ENCODE measurements at regions not wholly inside any gene's neighbourhood (a gene's known extent, or its start where the extent isn't known, plus 50 kb on each side); places are given as distances from the start of the nearest gene placed in this dataset.

GRCh38 chr20:50261471-50262212 lies 71.0 kb downstream of the CEBPB start:
- in situ Hi-C loops (cut with MboI; ENCODE audit: low pct_ligation_motif_present in 1 of 4, low pct_unique_long_range_greater_than_20kb in 1 of 4, low sequenced_read_pairs in 3 of 4) (no loop called here), intact Hi-C loops (cut with DNase I; ENCODE audit: low total_unique reads) (no loop called here)
- Histone ChIP-seq H3K27ac (peak overlapping the region in 1 of 4 donors; percentile 36), H3K4me3 (no peak overlapping the region), H3K4me1 (peaks cover 8 to 23% (median 14%) of the 10 kb centered on the region in 4 donors), H3K9me3 (no peaks in the 10 kb centered on the region), H3K36me3 (no peaks in the 10 kb centered on the region), H3K27me3 (no peaks in the 10 kb centered on the region)
- 84 to 100% methylated on average over 6 to 7 of the region's 7 CpGs for WGBS, 2 donors (ENCODE audit: low coverage in 1 of 2)
- DNase-seq = no peak
- no peak for TF ChIP-seq POLR2AphosphoS5 (IDR thresholded peaks at IDR 0.05)
- TF ChIP-seq CTCF (IDR thresholded peaks at IDR 0.05) = no peak
- TF ChIP-seq POLR2A (IDR thresholded peaks at IDR 0.05) = no peak
- no peak for TF ChIP-seq EP300 (IDR thresholded peaks at IDR 0.05; ENCODE audit: low read depth)

DNA sequence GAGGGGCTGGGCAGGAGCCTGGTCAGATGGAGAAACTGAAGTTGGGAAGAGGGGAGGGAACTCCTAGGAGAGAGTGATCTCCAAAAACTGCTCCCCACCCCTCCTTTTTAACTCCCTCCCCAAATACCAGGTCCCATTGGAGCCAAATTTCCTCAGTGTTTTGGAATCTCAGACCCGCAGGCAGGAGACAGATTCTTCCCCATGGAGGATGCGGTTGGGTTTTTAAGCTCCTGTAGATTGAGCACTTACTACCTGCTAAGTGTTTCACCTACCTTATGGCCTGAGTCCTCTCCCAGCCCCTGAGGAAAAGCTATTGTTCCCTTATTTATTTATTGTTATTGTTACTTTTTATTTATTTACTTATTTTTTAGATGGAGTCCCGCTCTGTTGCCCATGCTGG lies 73.2 kb downstream of the CEBPB start:
- no peaks in the 10 kb centered on the region for H3K36me3 ChIP-seq
- no peak for DNase-seq
- no peaks in the 10 kb centered on the region for H3K27me3 ChIP-seq
- WGBS, 2 donors (ENCODE audit: low coverage in 1 of 2) = 96 to 100% methylated on average over 2 to 3 of the region's 3 CpGs
- no peaks in the 10 kb centered on the region for H3K9me3 ChIP-seq
- H3K4me1 ChIP-seq = peaks cover 13 to 40% (median 29%) of the 10 kb centered on the region in 4 donors
- H3K4me3 ChIP-seq = no peak overlapping the region
- in situ Hi-C loops (cut with MboI; ENCODE audit: low pct_ligation_motif_present in 1 of 4, low pct_unique_long_range_greater_than_20kb in 1 of 4, low sequenced_read_pairs in 3 of 4) (no loop called here), intact Hi-C loops (cut with DNase I; ENCODE audit: low total_unique reads) (no loop called here)
- H3K27ac ChIP-seq = no peak overlapping the region
- no peak for TF ChIP-seq POLR2AphosphoS5 (IDR thresholded peaks at IDR 0.05)
- TF ChIP-seq POLR2A (IDR thresholded peaks at IDR 0.05) = no peak
- TF ChIP-seq CTCF (IDR thresholded peaks at IDR 0.05) = no peak
- TF ChIP-seq EP300 (IDR thresholded peaks at IDR 0.05; ENCODE audit: low read depth) = no peak

GRCh38 chr20:50264534-50265145 lies 74.0 kb downstream of the CEBPB start:
- TF ChIP-seq POLR2A (IDR thresholded peaks at IDR 0.05) (no peak), EP300 (IDR thresholded peaks at IDR 0.05; ENCODE audit: low read depth) (no peak), CTCF (IDR thresholded peaks at IDR 0.05) (no peak), POLR2AphosphoS5 (IDR thresholded peaks at IDR 0.05) (no peak)
- Histone ChIP-seq H3K27me3 (no peaks in the 10 kb centered on the region), H3K4me3 (no peak overlapping the region), H3K9me3 (no peaks in the 10 kb centered on the region), H3K27ac (no peak overlapping the region), H3K36me3 (no peaks in the 10 kb centered on the region), H3K4me1 (peaks cover 13 to 38% (median 28%) of the 10 kb centered on the region in 4 donors)
- in situ Hi-C loops (cut with MboI; ENCODE audit: low pct_ligation_motif_present in 1 of 4, low pct_unique_long_range_greater_than_20kb in 1 of 4, low sequenced_read_pairs in 3 of 4) = no loop called here
- 80 to 88% methylated on average over 1 to 9 of the region's 13 CpGs for WGBS, 2 donors (ENCODE audit: low coverage in 1 of 2)
- intact Hi-C loops (cut with DNase I; ENCODE audit: low total_unique reads) = no loop called here
- no peak for DNase-seq

GRCh38 chr20:50265245-50265946 lies 74.8 kb downstream of the CEBPB start:
- intact Hi-C loops (cut with DNase I; ENCODE audit: low total_unique reads) (no loop called here), in situ Hi-C loops (cut with MboI; ENCODE audit: low pct_ligation_motif_present in 1 of 4, low pct_unique_long_range_greater_than_20kb in 1 of 4, low sequenced_read_pairs in 3 of 4) (no loop called here)
- H3K36me3 ChIP-seq = no peaks in the 10 kb centered on the region
- WGBS, 2 donors (ENCODE audit: low coverage in 1 of 2) = 60 to 92% methylated on average over 1 to 12 of the region's 12 CpGs
- H3K4me1 ChIP-seq = peaks cover 6 to 30% (median 22%) of the 10 kb centered on the region in 4 donors
- DNase-seq = no peak
- peak overlapping the region in 1 of 4 donors; percentile 77 for H3K27ac ChIP-seq
- H3K9me3 ChIP-seq = no peaks in the 10 kb centered on the region
- no peak for TF ChIP-seq POLR2A (IDR thresholded peaks at IDR 0.05)
- no peak for TF ChIP-seq POLR2AphosphoS5 (IDR thresholded peaks at IDR 0.05)
- TF ChIP-seq EP300 (IDR thresholded peaks at IDR 0.05; ENCODE audit: low read depth) = no peak
- TF ChIP-seq CTCF (IDR thresholded peaks at IDR 0.05) = no peak
- no peak overlapping the region for H3K4me3 ChIP-seq
- H3K27me3 ChIP-seq = no peaks in the 10 kb centered on the region
